IMR-90 (cell line): ENCODE measurements at regions not wholly inside any gene's neighbourhood (a gene's known extent, or its start where the extent isn't known, plus 50 kb on each side); places are given as distances from the start of the nearest gene placed in this dataset.

Experiments
- ATAC-seq: fragments of 200-7000 bp; cut with Tn5 transposase; 2 replicates; pipeline ENCODE4 v1.9.1; 2020; ENCODE audit warnings: low read depth, mild to moderate bottlenecking, moderate library complexity
- BruUV-seq: library from RNA; stranded (reverse); fragments of 400-500 nt; replicated peaks from 2 replicates; lab custom pipeline; 2021; lab: Mats Ljungman, UMichigan
- CTCF ChIA-PET: fragments of 300-600 bp; formaldehyde crosslinking; extraction: SDS; loops from one replicate; lab custom pipeline; 2021; ENCODE audit warnings: antibody characterized with exemption; lab: Yijun Ruan, JAX
- POLR2A ChIA-PET: fragments of 300-600 bp; sonication (Branson Sonifier 250); formaldehyde crosslinking; loops from one replicate; lab custom pipeline; 2022; ENCODE audit warnings: antibody characterized with exemption; ENCODE audit not compliant: unreplicated experiment; lab: Charles Lee
- DNase-seq: peaks from one replicate; pipeline ENCODE4 v3.0.0; 2013
- H2AFZ ChIP-seq: replicated peaks from 2 replicates; pipeline ENCODE3; 2013; ENCODE audit warnings: low read length, mild to moderate bottlenecking; ENCODE audit not compliant: poor library complexity
- H2AK5ac ChIP-seq: 2 replicates; pipeline ENCODE4 v1.6.1; 2013; ENCODE audit warnings: low read depth, low read length, inconsistent platforms
- H2AK9ac ChIP-seq: replicated peaks from 2 replicates; pipeline ENCODE3; 2013; ENCODE audit warnings: mild to moderate bottlenecking, low read depth, low read length, moderate library complexity; ENCODE audit not compliant: poor library complexity
- H2BK120ac ChIP-seq: 2 replicates; pipeline ENCODE4 v1.6.1; 2013; ENCODE audit warnings: low read depth, low read length, inconsistent platforms
- H2BK15ac ChIP-seq: 3 replicates; pipeline ENCODE4 v1.6.1; 2013; ENCODE audit warnings: low read depth, low read length, inconsistent platforms
- H2BK20ac ChIP-seq: 2 replicates; pipeline ENCODE4 v1.6.1; 2013; ENCODE audit warnings: low read depth, mild to moderate bottlenecking, inconsistent platforms, low read length, moderate library complexity
- H2BK5ac ChIP-seq: 2 replicates; pipeline ENCODE4 v1.6.1; 2013; ENCODE audit warnings: mild to moderate bottlenecking, low read depth, low read length, inconsistent platforms; ENCODE audit not compliant: poor library complexity, severe bottlenecking
- H3K14ac ChIP-seq: replicated peaks from 2 replicates; pipeline ENCODE4 v1.6.1; 2013; ENCODE audit warnings: low read depth, low read length, inconsistent platforms
- H3K18ac ChIP-seq: 2 replicates; pipeline ENCODE4 v1.6.1; 2013; ENCODE audit warnings: low read depth, low read length, control low read depth
- H3K23ac ChIP-seq: 2 replicates; pipeline ENCODE4 v1.6.1; 2013; ENCODE audit warnings: low read depth, low read length, inconsistent platforms
- H3K27ac ChIP-seq: 2 replicates; pipeline ENCODE4 v1.5.1; 2013; ENCODE audit warnings: mild to moderate bottlenecking, control low read depth, low read length; ENCODE audit not compliant: insufficient read depth
- H3K27me3 ChIP-seq: 2 replicates; pipeline ENCODE4 v1.6.1; 2013; ENCODE audit warnings: low read length; ENCODE audit not compliant: control insufficient read depth, insufficient read depth
- H3K36me3 ChIP-seq: 2 replicates; pipeline ENCODE4 v1.6.1; 2013; ENCODE audit warnings: low read length, mixed read lengths; ENCODE audit not compliant: control insufficient read depth, insufficient read depth
- H3K4ac ChIP-seq: 2 replicates; pipeline ENCODE4 v1.6.1; 2013; ENCODE audit warnings: low read depth, low read length, inconsistent platforms
- H3K4me1 ChIP-seq: 2 replicates; pipeline ENCODE4 v1.6.1; 2013; ENCODE audit warnings: low read length, mixed read lengths; ENCODE audit not compliant: control insufficient read depth, insufficient read depth
- H3K4me2 ChIP-seq: 2 replicates; pipeline ENCODE4 v1.6.1; 2013; ENCODE audit warnings: low read depth, mild to moderate bottlenecking, control low read depth, low read length, moderate library complexity
- H3K4me3 ChIP-seq: 2 replicates; pipeline ENCODE4 v1.5.1; 2013; ENCODE audit warnings: low read depth, mild to moderate bottlenecking, control low read depth, low read length, moderate library complexity; ENCODE audit not compliant: insufficient read depth
- H3K56ac ChIP-seq: 2 replicates; pipeline ENCODE4 v1.6.1; 2013; ENCODE audit warnings: low read length, inconsistent platforms; ENCODE audit not compliant: insufficient read depth; ENCODE audit errors: extremely low read depth
- H3K79me1 ChIP-seq, 2 experiments: 2 replicates each; pipeline ENCODE4 v1.6.1; 2013; ENCODE audit warnings: low read length in 2 of 2, inconsistent platforms in 1 of 2, low read depth in 1 of 2
- H3K9ac ChIP-seq: 2 replicates; pipeline ENCODE4 v1.6.1; 2013; ENCODE audit warnings: low read depth, low read length, control low read depth
- H3K9me1 ChIP-seq: 2 replicates; pipeline ENCODE4 v1.6.1; 2013; ENCODE audit warnings: low read length, inconsistent platforms; ENCODE audit not compliant: insufficient read depth
- H3K9me3 ChIP-seq: 2 replicates; pipeline ENCODE4 v1.6.1; 2013; ENCODE audit warnings: low read length; ENCODE audit not compliant: control insufficient read depth, insufficient read depth
- H4K20me1 ChIP-seq: 2 replicates; pipeline ENCODE4 v1.6.1; 2013; ENCODE audit warnings: low read length, inconsistent platforms; ENCODE audit not compliant: insufficient read depth
- H4K5ac ChIP-seq: 2 replicates; pipeline ENCODE4 v1.6.1; 2013; ENCODE audit warnings: mild to moderate bottlenecking, low read depth, low read length, control low read depth
- H4K8ac ChIP-seq, 2 experiments: 2 replicates each; pipeline ENCODE4 v1.6.1; 2013; ENCODE audit warnings: low read depth in 2 of 2, low read length in 2 of 2, control low read depth in 1 of 2, inconsistent platforms in 1 of 2
- H4K91ac ChIP-seq: 2 replicates; pipeline ENCODE4 v1.6.1; 2013; ENCODE audit warnings: low read depth, low read length, inconsistent platforms; ENCODE audit not compliant: insufficient read depth
- BHLHE40 ChIP-seq: fragments of 150-350 bp; IDR thresholded peaks from 2 replicates; pipeline ENCODE4 v1.6.1; 2016; ENCODE audit warnings: mild to moderate bottlenecking, low read depth, low read length
- CEBPB ChIP-seq: IDR thresholded peaks from 2 replicates; pipeline ENCODE4 v1.6.1; 2012; ENCODE audit warnings: low read depth, low read length, improper control_type of control experiment
- CHD1 ChIP-seq: IDR thresholded peaks from 2 replicates; pipeline ENCODE4 v1.6.1; 2012; ENCODE audit warnings: low read depth, low read length, improper control_type of control experiment
- CTCF ChIP-seq: conservative IDR thresholded peaks from 2 replicates; pipeline ENCODE4 v1.5.1; 2012; ENCODE audit warnings: mild to moderate bottlenecking, low read depth, low read length, improper control_type of control experiment
- ELK1 ChIP-seq: fragments of 150-350 bp; IDR thresholded peaks from 2 replicates; pipeline ENCODE4 v1.6.1; 2016; ENCODE audit warnings: low read depth, mild to moderate bottlenecking, low read length, moderate library complexity, borderline replicate concordance
- FOS ChIP-seq: fragments of 150-350 bp; IDR thresholded peaks from 2 replicates; pipeline ENCODE4 v1.6.1; 2016; ENCODE audit warnings: low read depth, low read length
- MAFK ChIP-seq: IDR thresholded peaks from 2 replicates; pipeline ENCODE4 v1.6.1; 2012; ENCODE audit warnings: low read depth, low read length, improper control_type of control experiment
- MAZ ChIP-seq: IDR thresholded peaks from 2 replicates; pipeline ENCODE4 v1.6.1; 2012; ENCODE audit warnings: low read depth, mild to moderate bottlenecking, low read length, improper control_type of control experiment, moderate library complexity, borderline replicate concordance
- MXI1 ChIP-seq: IDR thresholded peaks from 2 replicates; pipeline ENCODE4 v1.6.1; 2012; ENCODE audit warnings: low read depth, mild to moderate bottlenecking, low read length, moderate library complexity, borderline replicate concordance
- NFE2L2 ChIP-seq: fragments of 150-350 bp; IDR thresholded peaks from 2 replicates; pipeline ENCODE4 v1.6.1; 2016; ENCODE audit warnings: low read depth, mild to moderate bottlenecking, low read length
- POLR2A ChIP-seq: IDR thresholded peaks from 2 replicates; pipeline ENCODE4 v1.6.1; 2012; ENCODE audit warnings: mild to moderate bottlenecking, low read depth, low read length
- RAD21 ChIP-seq: IDR thresholded peaks from 2 replicates; pipeline ENCODE4 v1.6.1; 2012; ENCODE audit warnings: low read length, improper control_type of control experiment
- RCOR1 ChIP-seq: IDR thresholded peaks from 2 replicates; pipeline ENCODE4 v1.6.1; 2012; ENCODE audit warnings: mild to moderate bottlenecking, low read length, improper control_type of control experiment; ENCODE audit not compliant: insufficient replicate concordance
- RFX5 ChIP-seq: IDR thresholded peaks from 2 replicates; pipeline ENCODE4 v1.8.0; 2012; ENCODE audit warnings: low read depth, mild to moderate bottlenecking, low read length, moderate library complexity
- SMC3 ChIP-seq: fragments of 150-350 bp; IDR thresholded peaks from 2 replicates; pipeline ENCODE4 v1.6.1; 2016; ENCODE audit warnings: low read depth, mild to moderate bottlenecking, antibody characterized with exemption, low read length, moderate library complexity
- USF2 ChIP-seq: fragments of 150-350 bp; IDR thresholded peaks from 2 replicates; pipeline ENCODE4 v1.6.1; 2017; ENCODE audit warnings: mild to moderate bottlenecking, antibody characterized with exemption, low read length, low read depth
- whole genome bisulfite sequencing, 2 experiments: methylation state at CpG; one replicate each; pipeline versions ENCODE4 v1.1.5 to v1.1.7; 2013; ENCODE audit warnings: missing lambda C conversion rate in 2 of 2; ENCODE audit not compliant: insufficient read length in 1 of 2; ENCODE audit errors: extremely low coverage in 2 of 2; 5-methylcytosine and 5-hydroxymethylcytosine counted together
- dilution Hi-C: fragments of 300-500 bp; cut with HindIII; formaldehyde crosslinking; loops from one replicate; pipeline ENCODE4 v1.14.3; 2018; ENCODE audit warnings: low sequenced_read_pairs; ENCODE audit not compliant: unreplicated experiment
- in situ Hi-C: fragments of 300-500 bp; cut with MboI; formaldehyde crosslinking; loops from 3 replicates; pipeline ENCODE4 v1.14.3; 2019; ENCODE audit warnings: low sequenced_read_pairs, inconsistent platforms, mixed read lengths
- intact Hi-C: fragments of 100-400 bp; cut with micrococcal nuclease; formaldehyde crosslinking; loops from 2 replicates; pipeline ENCODE4 v1.10.0; 2022

- no peaks in the 10 kb centered on the region; the same call in 1 of the 2 replicates for H3K27me3 ChIP-seq
- H3K9me1 ChIP-seq = no peaks in the 10 kb centered on the region
- H3K79me1 ChIP-seq = no peaks in the 10 kb centered on the region
- intact Hi-C loops (no loop called here), in situ Hi-C loops (no loop called here), dilution Hi-C loops (no loop called here)
- no peak overlapping the region for H3K56ac ChIP-seq
- H4K5ac ChIP-seq = no peak overlapping the region
- BruUV-seq = no TSS peak
- ChIA-PET POLR2A (no interaction called here), CTCF (interaction anchor here (1.1 kb wide), 1 partner anchor 19 kb away, joined by 3 read pairs; no protein-coding TSS in a partner anchor)
- H3K4me1 ChIP-seq = no peaks in the 10 kb centered on the region
- H3K27ac ChIP-seq = no peak overlapping the region
- H4K8ac ChIP-seq = no peak overlapping the region
- H2AK9ac ChIP-seq = no peak overlapping the region
- no peak overlapping the region for H2AK5ac ChIP-seq
- no peak overlapping the region for H2BK20ac ChIP-seq
- H3K36me3 ChIP-seq = no peaks in the 10 kb centered on the region
- H3K23ac ChIP-seq = no peak overlapping the region
- H4K91ac ChIP-seq = no peak overlapping the region
- H3K14ac ChIP-seq = no peak overlapping the region
- WGBS, 2 experiments = no CpG with 5 or more reads among the region's 4 CpGs
- H2BK5ac ChIP-seq = no peak overlapping the region
- no peaks in the 10 kb centered on the region for H3K9me3 ChIP-seq
- TF ChIP-seq MAZ = no peak
- no peak for TF ChIP-seq RFX5
- TF ChIP-seq FOS = no peak
- no peak for TF ChIP-seq ELK1
- no peak for TF ChIP-seq USF2
- no peak for TF ChIP-seq RCOR1
- no peak for TF ChIP-seq MAFK
- no peak for TF ChIP-seq SMC3
- TF ChIP-seq CEBPB = no peak
- no peak for TF ChIP-seq CTCF
- no peak for TF ChIP-seq NFE2L2
- TF ChIP-seq RAD21 = no peak
- no peak for TF ChIP-seq POLR2A
- TF ChIP-seq CHD1 = no peak
- no peak for TF ChIP-seq MXI1
- no peak for TF ChIP-seq BHLHE40
- DNase-seq = no peak
- no peaks in the 10 kb centered on the region for H4K20me1 ChIP-seq
- H2BK120ac ChIP-seq = no peak overlapping the region
- no peak overlapping the region for H3K18ac ChIP-seq
- no peak overlapping the region for H3K9ac ChIP-seq
- H3K4me3 ChIP-seq = no peak overlapping the region
- no peak for ATAC-seq
- H3K4ac ChIP-seq = no peak overlapping the region
- no peak overlapping the region for H2AFZ ChIP-seq
- no peak overlapping the region for H2BK15ac ChIP-seq
- no peak overlapping the region for H3K4me2 ChIP-seq
Observed at GRCh38 chr6:100062621-100063020, 68.6 kb upstream of the MCHR2 start.
